H1 (cell line): ENCODE measurements at regions not wholly inside any gene's neighbourhood (a gene's known extent, or its start where the extent isn't known, plus 50 kb on each side); places are given as distances from the start of the nearest gene placed in this dataset.

ENCODE experiments used
- CTCF ChIA-PET: fragments of 300-600 bp; sonication (Branson Sonifier 250); formaldehyde crosslinking; loops from one replicate; lab custom pipeline; 2021; ENCODE audit not compliant: partially characterized antibody; lab: Charles Lee
- POLR2A ChIA-PET: fragments of 300-600 bp; sonication (Branson Sonifier 250); formaldehyde crosslinking; loops from one replicate; lab custom pipeline; 2021; ENCODE audit warnings: inconsistent platforms; ENCODE audit not compliant: partially characterized antibody; lab: Charles Lee
- DNase-seq, 2 experiments: peaks; one replicate each; pipeline versions ENCODE4 v3.0.0 to v3.0.0-alpha.2; 2010 to 2022; ENCODE audit warnings: low spot score in 2 of 2, low read depth in 1 of 2, mixed read lengths in 1 of 2
- FAIRE-seq: peaks from 2 replicates; lab custom pipeline; 2011; peaks lifted over from hg19 to GRCh38; lab: Jason Lieb, UNC
- H2AFZ ChIP-seq: 2 replicates; pipeline ENCODE4 v1.8.1; 2012; ENCODE audit warnings: low read length, inconsistent platforms
- H2AK5ac ChIP-seq: 2 replicates; pipeline ENCODE4 v1.6.1; 2013; ENCODE audit warnings: low read depth, low read length
- H2BK120ac ChIP-seq: replicated peaks from 2 replicates; pipeline ENCODE3; 2013; ENCODE audit warnings: low read depth, low read length, inconsistent platforms
- H2BK12ac ChIP-seq: 2 replicates; pipeline ENCODE4 v1.6.1; 2013; ENCODE audit warnings: low read depth, low read length
- H2BK15ac ChIP-seq: 2 replicates; pipeline ENCODE4 v1.6.1; 2013; ENCODE audit warnings: low read length
- H2BK20ac ChIP-seq: 2 replicates; pipeline ENCODE4 v1.6.1; 2013; ENCODE audit warnings: low read length
- H2BK5ac ChIP-seq: 2 replicates; pipeline ENCODE4 v1.6.1; 2013; ENCODE audit warnings: low read depth, low read length
- H3K14ac ChIP-seq: 2 replicates; pipeline ENCODE4 v1.6.1; 2013; ENCODE audit warnings: inconsistent platforms; ENCODE audit not compliant: insufficient read length
- H3K18ac ChIP-seq: 2 replicates; pipeline ENCODE4 v1.6.1; 2013; ENCODE audit warnings: low read length; ENCODE audit errors: extremely low read depth
- H3K23ac ChIP-seq: 2 replicates; pipeline ENCODE4 v1.6.1; 2013; ENCODE audit warnings: inconsistent platforms; ENCODE audit not compliant: insufficient read length
- H3K23me2 ChIP-seq: 2 replicates; pipeline ENCODE4 v1.6.1; 2013; ENCODE audit warnings: low read depth, low read length
- H3K27ac ChIP-seq: 2 replicates; pipeline ENCODE4 v1.6.1; 2011; ENCODE audit warnings: low read depth, low read length, inconsistent platforms
- H3K27me3 ChIP-seq, 4 experiments: replicated peaks in 1 of 4; 1 replicate in 1 of 4; 2 replicates in 3 of 4; pipeline versions ENCODE4 v1.6.1 to v1.8.1; 2011 to 2013; ENCODE audit warnings: low read length in 3 of 4, mild to moderate bottlenecking in 3 of 4, inconsistent platforms in 2 of 4, mixed read lengths in 2 of 4, moderate library complexity in 1 of 4; ENCODE audit not compliant: control insufficient read depth in 3 of 4, insufficient read depth in 3 of 4; ENCODE audit errors: extremely low read depth in 1 of 4
- H3K36me3 ChIP-seq, 4 experiments: 2 replicates each; pipeline versions ENCODE4 v1.6.1 to v1.8.1; 2011 to 2013; ENCODE audit warnings: mild to moderate bottlenecking in 4 of 4, low read length in 3 of 4, moderate library complexity in 2 of 4, control low read depth in 1 of 4, inconsistent platforms in 1 of 4; ENCODE audit not compliant: insufficient read depth in 4 of 4, control insufficient read depth in 2 of 4
- H3K4ac ChIP-seq: replicated peaks from 2 replicates; pipeline ENCODE3; 2013; ENCODE audit warnings: low read length, low read depth, mixed read lengths, inconsistent platforms; ENCODE audit not compliant: insufficient read length
- H3K4me1 ChIP-seq, 4 experiments: replicated peaks in 1 of 4; 1 replicate in 1 of 4; 2 replicates in 3 of 4; pipeline versions ENCODE4 v1.6.1 to v1.8.1; 2011 to 2013; ENCODE audit warnings: low read length in 3 of 4, inconsistent platforms in 2 of 4, mixed read lengths in 1 of 4; ENCODE audit not compliant: insufficient read depth in 4 of 4, control insufficient read depth in 3 of 4
- H3K4me2 ChIP-seq, 2 experiments: 2 replicates each; pipeline versions ENCODE4 v1.6.1 to v1.8.1; 2011 to 2013; ENCODE audit warnings: low read depth in 2 of 2, low read length in 2 of 2, control low read depth in 1 of 2, inconsistent platforms in 1 of 2, mild to moderate bottlenecking in 1 of 2; ENCODE audit not compliant: insufficient read depth in 1 of 2
- H3K4me3 ChIP-seq, 4 experiments: fragments of 200-600, 300-600 bp in 1 of 4; sonication (generic), shearing (Covaris generic), sonication (Bioruptor Twin) in 1 of 4; 2 replicates each; pipeline versions ENCODE4 v1.5.1 to v1.8.1; 2011 to 2016; ENCODE audit warnings: low read length in 4 of 4, low read depth in 3 of 4, control low read depth in 2 of 4, inconsistent platforms in 2 of 4, mild to moderate bottlenecking in 2 of 4, mixed read lengths in 1 of 4, moderate library complexity in 1 of 4; ENCODE audit not compliant: insufficient read depth in 2 of 4; ENCODE audit errors: extremely low read depth in 1 of 4
- H3K56ac ChIP-seq: replicated peaks from 2 replicates; pipeline ENCODE3; 2013; ENCODE audit warnings: low read depth, mild to moderate bottlenecking, mixed read lengths, low read length, inconsistent platforms; ENCODE audit not compliant: insufficient read length
- H3K79me1 ChIP-seq: 2 replicates; pipeline ENCODE4 v1.6.1; 2013; ENCODE audit warnings: low read depth, low read length, control low read depth
- H3K79me2 ChIP-seq, 2 experiments: 2 replicates each; pipeline versions ENCODE4 v1.6.1 to v1.8.1; 2012 to 2013; ENCODE audit warnings: low read length in 2 of 2, mild to moderate bottlenecking in 2 of 2, inconsistent platforms in 1 of 2; ENCODE audit not compliant: insufficient read depth in 2 of 2, control insufficient read depth in 1 of 2
- H3K9ac ChIP-seq, 4 experiments: replicated peaks in 1 of 4; 1 replicate in 1 of 4; 2 replicates in 3 of 4; pipeline versions ENCODE4 v1.6.1 to v1.8.1; 2011 to 2013; ENCODE audit warnings: low read depth in 3 of 4, low read length in 3 of 4, control low read depth in 2 of 4, mild to moderate bottlenecking in 2 of 4, moderate library complexity in 2 of 4, inconsistent platforms in 1 of 4; ENCODE audit errors: extremely low read depth in 1 of 4
- H3K9me3 ChIP-seq, 2 experiments: 2 replicates each; pipeline versions ENCODE4 v1.6.1 to v1.8.1; 2012 to 2013; ENCODE audit warnings: mild to moderate bottlenecking in 2 of 2, moderate library complexity in 2 of 2, control low read depth in 1 of 2, inconsistent platforms in 1 of 2, low read depth in 1 of 2, low read length in 1 of 2, mixed read lengths in 1 of 2; ENCODE audit not compliant: insufficient read depth in 2 of 2
- H4K20me1 ChIP-seq, 2 experiments: replicated peaks in 1 of 2; 2 replicates each; pipeline versions ENCODE3 to v1.8.1; 2011 to 2013; ENCODE audit warnings: inconsistent platforms in 2 of 2, low read length in 2 of 2, mild to moderate bottlenecking in 1 of 2; ENCODE audit not compliant: insufficient read depth in 2 of 2, control insufficient read depth in 1 of 2
- H4K5ac ChIP-seq: 2 replicates; pipeline ENCODE4 v1.6.1; 2013; ENCODE audit warnings: low read length, low read depth, mixed read lengths, inconsistent platforms; ENCODE audit not compliant: insufficient read length
- H4K8ac ChIP-seq: 2 replicates; pipeline ENCODE4 v1.8.0; 2013; ENCODE audit warnings: mild to moderate bottlenecking, moderate library complexity, low read length, inconsistent platforms; ENCODE audit not compliant: insufficient read depth; ENCODE audit errors: extremely low read depth
- H4K91ac ChIP-seq: replicated peaks from 2 replicates; pipeline ENCODE3; 2013; ENCODE audit warnings: low read length, mixed read lengths, inconsistent platforms; ENCODE audit not compliant: insufficient read length
- BCL11A ChIP-seq, 2 experiments: IDR thresholded peaks; one replicate each; pipeline ENCODE4 v1.6.1; 2011; ENCODE audit warnings: low read depth in 2 of 2, low read length in 2 of 2, mild to moderate bottlenecking in 2 of 2
- EP300 ChIP-seq, 2 experiments: IDR thresholded peaks; 1 replicate in 1 of 2; 2 replicates in 1 of 2; pipeline ENCODE4 v1.6.1; 2011 to 2012; ENCODE audit warnings: low read depth in 2 of 2, low read length in 2 of 2, mild to moderate bottlenecking in 2 of 2, borderline replicate concordance in 1 of 2, inconsistent platforms in 1 of 2, moderate library complexity in 1 of 2
- RAD21 ChIP-seq, 2 experiments: IDR thresholded peaks in 1 of 2; conservative IDR thresholded peaks in 1 of 2; 2 replicates each; pipeline ENCODE4 v1.6.1; 2011; ENCODE audit warnings: low read depth in 2 of 2, low read length in 2 of 2, improper control_type of control experiment in 1 of 2, inconsistent platforms in 1 of 2, mild to moderate bottlenecking in 1 of 2, moderate library complexity in 1 of 2
- RNF2 ChIP-seq: fragments of 200-900, 300-1000 bp; sonication (generic); IDR thresholded peaks from 2 replicates; pipeline ENCODE4 v1.7.1; 2016; ENCODE audit warnings: borderline replicate concordance, low read depth, mild to moderate bottlenecking, antibody characterized with exemption, low read length; ENCODE audit not compliant: poor library complexity, severe bottlenecking; ENCODE audit errors: missing control alignments
- SP2 ChIP-seq: IDR thresholded peaks from 2 replicates; pipeline ENCODE4 v1.6.1; 2012; ENCODE audit warnings: mild to moderate bottlenecking, low read length, inconsistent platforms
- WGBS, 2 experiments: shearing (Covaris generic) in 1 of 2; methylation state at CpG; one replicate each; pipeline versions ENCODE4 v1.1.6 to v1.1.7; 2013 to 2015; ENCODE audit warnings: low lambda C conversion rate in 2 of 2, mixed read lengths in 2 of 2, inconsistent platforms in 1 of 2, low coverage in 1 of 2, missing lambda C conversion rate in 1 of 2; ENCODE audit not compliant: insufficient replicate concordance in 2 of 2, insufficient coverage in 1 of 2, insufficient read length in 1 of 2; ENCODE audit errors: extremely low coverage in 1 of 2, missing lambda C conversion rate in 1 of 2; 5-methylcytosine and 5-hydroxymethylcytosine counted together
- TF ChIP-seq, protein P1 (sequence below): IDR thresholded peaks from 2 replicates; pipeline ENCODE4 v1.6.1; 2011; ENCODE audit warnings: low read depth, mild to moderate bottlenecking, low read length; ENCODE audit not compliant: insufficient read depth
- TF ChIP-seq, protein P2 (sequence below), 3 experiments: IDR thresholded peaks; 1 replicate in 2 of 3; 2 replicates in 1 of 3; pipeline versions ENCODE4 v1.5.1 to v1.6.1; 2011; ENCODE audit warnings: low read length in 3 of 3, mild to moderate bottlenecking in 3 of 3, inconsistent platforms in 2 of 3, low read depth in 1 of 3, moderate library complexity in 1 of 3; ENCODE audit not compliant: insufficient read depth in 1 of 3; ENCODE audit errors: control extremely low read depth in 1 of 3

GRCh38 chr10:15439341-15439842 is 68.3 kb upstream of the FAM171A1 start:
- ChIA-PET POLR2A (interaction anchor here (0.5 kb wide), 1 partner anchor 277 kb away, joined by 3 read pairs; no protein-coding TSS in a partner anchor), CTCF (interaction anchor here (0.6 to 3.4 kb wide), 18 partner anchors 8 to 303 kb away, joined by 3 to 15 read pairs (median 4); partner anchors contain the start of gene ITGA8)
- H3K79me1 ChIP-seq = no peaks in the 10 kb centered on the region
- H3K18ac ChIP-seq = no peak overlapping the region
- TF ChIP-seq RAD21 (IDR thresholded peaks at IDR 0.05 in 1 of 2, conservative IDR thresholded peaks at IDR 0.05 in 1 of 2; ENCODE audit: low read depth in 2 of 2, low read length in 2 of 2) (peak; percentile 22 to 24; a peak in 1 of 4 replicates), BCL11A (IDR thresholded peaks at IDR 0.05; ENCODE audit: low read depth in 2 of 2, low read length in 2 of 2) (no peak), SP2 (no peak), EP300 (IDR thresholded peaks at IDR 0.05; ENCODE audit: borderline replicate concordance in 1 of 2, low read depth in 2 of 2, low read length in 2 of 2) (no peak), RNF2 (no peak)
- TF ChIP-seq, protein P1, sequence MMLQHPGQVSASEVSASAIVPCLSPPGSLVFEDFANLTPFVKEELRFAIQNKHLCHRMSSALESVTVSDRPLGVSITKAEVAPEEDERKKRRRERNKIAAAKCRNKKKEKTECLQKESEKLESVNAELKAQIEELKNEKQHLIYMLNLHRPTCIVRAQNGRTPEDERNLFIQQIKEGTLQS = no peak
- TF ChIP-seq, protein P2, sequence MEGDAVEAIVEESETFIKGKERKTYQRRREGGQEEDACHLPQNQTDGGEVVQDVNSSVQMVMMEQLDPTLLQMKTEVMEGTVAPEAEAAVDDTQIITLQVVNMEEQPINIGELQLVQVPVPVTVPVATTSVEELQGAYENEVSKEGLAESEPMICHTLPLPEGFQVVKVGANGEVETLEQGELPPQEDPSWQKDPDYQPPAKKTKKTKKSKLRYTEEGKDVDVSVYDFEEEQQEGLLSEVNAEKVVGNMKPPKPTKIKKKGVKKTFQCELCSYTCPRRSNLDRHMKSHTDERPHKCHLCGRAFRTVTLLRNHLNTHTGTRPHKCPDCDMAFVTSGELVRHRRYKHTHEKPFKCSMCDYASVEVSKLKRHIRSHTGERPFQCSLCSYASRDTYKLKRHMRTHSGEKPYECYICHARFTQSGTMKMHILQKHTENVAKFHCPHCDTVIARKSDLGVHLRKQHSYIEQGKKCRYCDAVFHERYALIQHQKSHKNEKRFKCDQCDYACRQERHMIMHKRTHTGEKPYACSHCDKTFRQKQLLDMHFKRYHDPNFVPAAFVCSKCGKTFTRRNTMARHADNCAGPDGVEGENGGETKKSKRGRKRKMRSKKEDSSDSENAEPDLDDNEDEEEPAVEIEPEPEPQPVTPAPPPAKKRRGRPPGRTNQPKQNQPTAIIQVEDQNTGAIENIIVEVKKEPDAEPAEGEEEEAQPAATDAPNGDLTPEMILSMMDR (IDR thresholded peaks at IDR 0.05; ENCODE audit: control extremely low read depth in 1 of 3, insufficient read depth in 1 of 3, low read depth in 1 of 3, low read length in 3 of 3) = peak in 2 of 3 experiments; percentile 61 to 69; a peak in 3 of 4 replicates
- no peak overlapping the region for H3K9ac ChIP-seq
- peaks cover 0 to 3% (median 0%) of the 10 kb centered on the region in 4 experiments; a peak in 1 of 7 replicates for H3K4me1 ChIP-seq
- no peak overlapping the region for H2AK5ac ChIP-seq
- no peak overlapping the region for H4K5ac ChIP-seq
- no peak for FAIRE-seq
- 56% methylated on average over 12 of the region's 12 CpGs; no CpG with 5 or more reads in 1 of the 2 experiments for WGBS, 2 experiments
- H3K4ac ChIP-seq = no peak overlapping the region
- no peak overlapping the region for H2BK5ac ChIP-seq
- H3K9me3 ChIP-seq = no peaks in the 10 kb centered on the region
- peaks cover 3% of the 10 kb centered on the region; the same call in 1 of the 2 replicates for H3K23me2 ChIP-seq
- H2BK120ac ChIP-seq = no peak overlapping the region
- no peak overlapping the region for H2BK12ac ChIP-seq
- no peak overlapping the region for H3K27ac ChIP-seq
- H4K8ac ChIP-seq = no peak overlapping the region
- H4K91ac ChIP-seq = no peak overlapping the region
- H2BK20ac ChIP-seq = no peak overlapping the region
- no peaks in the 10 kb centered on the region for H3K36me3 ChIP-seq
- H3K27me3 ChIP-seq = peaks cover 0 to 5% (median 3%) of the 10 kb centered on the region in 4 experiments; a peak in 2 of 7 replicates
- no peak overlapping the region for H3K23ac ChIP-seq
- no peaks in the 10 kb centered on the region for H4K20me1 ChIP-seq
- H3K14ac ChIP-seq = no peak overlapping the region
- H3K56ac ChIP-seq = no peak overlapping the region
- H2BK15ac ChIP-seq = no peak overlapping the region
- H3K79me2 ChIP-seq = no peaks in the 10 kb centered on the region
- H3K4me2 ChIP-seq = no peak overlapping the region
- H2AFZ ChIP-seq = peak overlapping the region; percentile 96
- no peak for DNase-seq
- no peak overlapping the region for H3K4me3 ChIP-seq
